ENCODE measurements at regions not wholly inside any gene's neighbourhood (a gene's known extent, or its start where the extent isn't known, plus 50 kb on each side); places are given as distances from the start of the nearest gene placed in this dataset.
"Not testable (repeated sequence)": the region's sequence is repeated elsewhere in the genome, so short reads cannot be mapped to it uniquely, and the experiment has no call there.

- no peak for DNase-seq
These were observed 521.2 kb downstream of the STIM2 start for GRCh38 chr4:27381815-27382214.

GRCh38 chr4:27387711-27388110, 527.1 kb downstream of the STIM2 start:
- no peak for DNase-seq

DNA sequence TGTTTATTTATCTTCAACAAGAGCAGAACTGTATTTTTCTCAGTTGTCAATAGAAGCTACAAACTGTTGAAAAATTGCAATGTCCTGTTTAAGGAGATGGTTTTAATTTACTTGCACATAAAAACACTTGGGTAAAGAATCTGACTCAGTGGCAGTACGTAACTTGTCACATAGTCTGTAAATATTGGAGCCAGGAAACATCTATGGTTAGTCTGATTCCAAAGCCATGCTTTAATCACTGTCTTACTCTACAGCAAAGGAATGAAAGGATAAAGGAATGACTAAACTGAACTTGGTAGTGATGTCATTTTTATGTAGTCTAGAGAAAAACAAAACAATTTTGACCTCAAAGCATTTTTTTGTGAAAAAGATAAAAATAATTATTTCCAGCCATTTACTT, 537.2 kb downstream of the STIM2 start:
- DNase-seq = no peak

DNA sequence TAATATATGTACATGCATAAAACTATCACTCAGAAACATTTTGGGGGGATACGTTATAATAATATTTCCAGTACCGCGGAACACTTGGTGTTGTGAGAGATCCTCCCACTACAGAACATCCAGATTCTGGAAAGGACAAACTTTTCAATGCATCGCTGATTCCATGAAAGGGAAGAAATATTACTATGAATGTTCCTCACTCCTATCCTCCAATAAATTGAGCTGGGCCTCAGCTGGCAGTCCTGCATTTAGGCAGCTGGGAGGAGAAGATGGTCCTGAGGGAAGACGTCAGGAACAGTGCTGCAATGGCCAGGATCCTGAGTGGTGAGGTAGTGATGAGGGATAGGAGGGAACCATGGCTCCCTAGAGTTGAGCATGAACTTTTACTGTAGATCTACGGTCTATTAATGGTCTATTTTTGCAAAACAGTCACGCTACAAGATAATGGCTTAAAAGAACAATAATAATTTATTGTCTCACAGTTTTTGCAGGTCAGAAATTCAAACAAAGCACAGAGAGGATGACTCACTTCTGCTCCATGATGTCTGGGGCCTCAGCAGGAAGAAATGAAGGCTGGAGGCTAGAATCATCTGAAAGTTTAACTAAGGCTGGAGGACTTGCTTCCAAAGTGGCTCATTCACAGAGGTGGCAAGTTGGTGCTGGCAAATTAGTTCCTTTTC, 538.1 kb downstream of the STIM2 start:
- no peak for DNase-seq

- no peak for DNase-seq
These were observed 547.0 kb downstream of the STIM2 start for GRCh38 chr4:27407616-27408015.

DNA sequence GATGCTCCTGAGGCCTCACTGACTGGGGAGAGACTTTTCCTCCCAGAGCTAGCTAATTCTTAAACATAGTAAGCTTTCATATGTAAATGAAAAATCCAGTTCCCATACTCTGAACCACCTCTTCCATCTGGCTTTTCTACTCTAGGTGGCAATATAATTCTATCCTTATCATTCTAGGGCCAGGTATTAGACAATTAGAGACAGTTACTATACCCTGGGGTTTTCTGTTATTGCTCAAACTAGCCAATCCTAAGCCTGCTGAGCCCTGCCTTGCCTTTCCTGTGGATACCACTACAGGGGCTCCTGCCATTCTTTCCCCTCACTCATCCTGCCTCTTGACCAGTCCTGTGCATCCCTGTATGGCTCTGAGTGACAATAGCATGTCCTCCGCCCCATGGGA, 552.0 kb downstream of the STIM2 start:
- no peak for DNase-seq

DNA sequence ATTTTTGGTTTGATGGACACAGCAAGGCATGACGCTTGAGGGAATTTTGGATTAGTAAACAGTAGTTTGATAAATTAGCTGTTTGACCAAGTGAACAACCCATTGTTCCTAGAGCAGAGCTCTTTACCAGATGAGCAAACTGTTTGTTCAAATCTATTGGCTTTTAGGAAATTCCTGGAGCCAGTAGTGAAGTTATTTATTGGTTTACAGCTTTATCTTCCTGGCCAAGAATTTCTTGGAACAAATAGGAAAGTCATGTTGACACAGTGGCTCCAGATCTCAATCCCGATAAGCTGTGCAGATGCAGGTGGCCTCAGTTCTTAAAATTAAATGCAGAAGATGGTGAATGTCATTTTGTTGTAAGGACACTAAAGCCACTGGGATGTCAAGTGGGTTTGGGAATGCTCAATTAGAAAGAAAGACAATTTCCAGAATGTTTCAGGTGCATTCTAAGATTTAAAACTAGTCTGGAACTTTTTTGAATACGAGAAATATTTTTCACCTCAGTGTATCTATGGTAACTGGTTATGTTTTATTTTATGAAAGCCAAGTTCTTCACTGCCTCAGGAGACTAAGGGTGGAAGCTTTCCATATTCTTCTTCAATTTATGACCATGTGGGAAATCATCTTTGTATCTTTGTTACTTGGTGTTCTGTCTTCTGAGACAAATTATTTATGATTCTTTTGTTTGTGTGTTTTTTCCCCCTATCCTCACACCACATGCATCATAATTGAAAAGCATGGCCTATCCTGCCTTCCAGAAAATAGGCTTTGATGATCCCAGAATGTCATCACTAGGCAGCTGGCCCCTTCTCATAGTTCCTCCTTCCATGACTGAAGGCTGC, 554.5 kb downstream of the STIM2 start:
- no peak for DNase-seq

DNA sequence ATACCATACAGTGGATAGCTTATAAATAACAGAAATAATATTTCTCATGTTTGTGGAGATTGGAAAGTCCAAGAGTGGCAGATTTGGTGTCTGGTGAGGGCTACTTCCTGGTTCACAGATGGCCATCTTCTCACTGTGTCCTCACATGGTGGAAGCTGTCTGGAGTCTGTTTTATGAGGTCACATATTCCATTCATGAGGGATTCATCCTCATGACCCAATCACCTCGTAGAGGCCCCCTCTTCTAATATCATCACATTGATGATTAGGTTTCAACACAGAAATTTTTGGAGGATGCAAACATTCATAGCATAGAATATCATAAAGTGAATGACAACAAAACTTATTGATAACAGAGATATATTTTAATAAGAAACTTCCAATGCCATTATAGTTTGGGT, 568.0 kb downstream of the STIM2 start:
- no peak for DNase-seq

GRCh38 chr4:27429364-27429871, 568.8 kb downstream of the STIM2 start:
- no peak for DNase-seq

GRCh38 chr4:27442146-27442545, 581.5 kb downstream of the STIM2 start:
- no peak for DNase-seq

DNA sequence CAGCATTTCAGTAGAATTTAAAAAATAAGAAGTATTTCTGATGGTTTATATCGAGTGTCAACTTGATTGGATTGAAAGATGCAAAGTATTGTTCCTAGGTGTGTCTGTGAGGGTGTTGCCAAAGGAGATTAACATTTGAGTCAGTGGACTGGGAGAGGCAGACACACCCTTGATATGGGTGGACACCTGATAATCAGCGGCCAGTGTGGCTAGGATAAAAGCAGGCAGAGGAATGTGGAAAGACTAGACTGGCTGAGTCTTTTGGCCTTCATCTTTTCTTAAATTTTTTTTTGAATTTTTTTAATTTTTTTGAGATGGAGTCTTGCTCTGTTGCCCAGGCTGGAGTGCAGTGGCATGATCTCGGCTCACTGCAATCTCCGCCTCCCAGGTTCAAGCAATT, 582.0 kb downstream of the STIM2 start:
- DNase-seq = not testable (repeated sequence)

GRCh38 chr4:27463816-27464215, 603.2 kb downstream of the STIM2 start:
- DNase-seq = no peak

- DNase-seq = no peak
These were observed 606.7 kb downstream of the STIM2 start for GRCh38 chr4:27467351-27467750.

DNA sequence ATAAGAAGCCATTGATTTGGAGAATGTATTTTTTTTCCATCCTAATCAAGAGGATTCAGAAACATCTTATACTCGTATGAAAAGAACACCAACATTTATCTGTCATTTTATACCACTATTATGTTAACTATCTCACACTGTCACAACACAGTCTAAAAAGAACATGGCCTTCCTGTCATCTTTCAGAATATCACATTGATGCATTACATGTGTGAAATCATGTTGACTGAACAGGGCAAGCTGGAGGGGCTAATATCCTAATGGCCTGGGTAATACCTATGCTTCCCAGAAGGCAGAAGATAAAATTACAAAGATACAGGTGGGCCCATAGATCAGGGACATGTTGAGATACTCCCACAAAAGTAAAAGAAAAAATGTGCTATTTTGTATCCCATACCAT, 611.7 kb downstream of the STIM2 start:
- no peak for DNase-seq

- no peak for DNase-seq
These were observed 614.0 kb downstream of the STIM2 start for GRCh38 chr4:27474691-27475090.

DNA sequence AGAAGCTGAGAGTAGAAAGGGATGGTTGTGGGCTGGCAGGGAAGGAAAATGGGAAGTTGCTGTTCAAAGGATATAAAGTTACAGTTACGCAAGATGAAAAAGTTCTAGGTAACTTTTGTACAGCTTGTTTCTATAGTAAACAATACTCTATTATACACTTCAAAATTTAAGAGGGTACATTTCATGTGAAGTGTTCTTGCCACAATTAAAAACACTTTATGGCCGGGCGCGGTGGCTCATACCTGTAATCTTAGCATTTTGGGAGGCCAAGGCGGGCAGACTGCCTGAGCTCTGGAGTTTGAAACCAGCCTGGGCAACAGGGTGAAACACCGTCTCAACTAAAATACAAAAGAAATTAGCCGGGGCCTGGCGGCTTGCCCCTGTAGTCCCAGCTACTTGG, 623.6 kb downstream of the STIM2 start:
- DNase-seq = no peak

- no peak for DNase-seq
These were observed 629.7 kb downstream of the STIM2 start for GRCh38 chr4:27490315-27490714.

- DNase-seq = no peak
These were observed 630.1 kb downstream of the STIM2 start for GRCh38 chr4:27490766-27491165.

- DNase-seq = no peak
These were observed 645.8 kb downstream of the STIM2 start for GRCh38 chr4:27506401-27506800.

DNA sequence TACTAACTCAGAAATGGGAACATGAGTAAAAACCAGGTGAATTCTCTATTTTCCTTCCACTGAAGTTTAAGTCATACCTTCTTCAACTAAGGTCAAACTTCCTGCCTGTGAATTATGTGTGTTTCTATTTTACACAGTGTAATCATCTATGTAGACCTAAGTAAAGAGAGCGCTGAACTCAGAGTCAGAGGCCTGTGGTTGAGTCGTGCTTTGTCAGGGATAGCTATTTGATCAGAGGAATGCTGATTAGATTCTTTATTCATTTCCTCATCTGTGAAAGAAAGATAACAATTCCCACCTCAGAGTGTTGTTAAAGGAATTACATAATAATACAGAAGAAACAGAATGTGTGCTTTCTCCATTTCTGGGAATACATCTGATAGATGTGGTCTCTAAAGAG, 654.1 kb downstream of the STIM2 start:
- DNase-seq = no peak

GRCh38 chr4:27515140-27515539, 654.5 kb downstream of the STIM2 start:
- DNase-seq = no peak

- DNase-seq = no peak
These were observed 658.2 kb downstream of the STIM2 start for GRCh38 chr4:27518876-27519275.

GRCh38 chr4:27524224-27524623, 663.6 kb downstream of the STIM2 start:
- DNase-seq = no peak

- DNase-seq = no peak
These were observed 673.8 kb downstream of the STIM2 start for GRCh38 chr4:27534488-27534887.
